HCT116 (cell line): ENCODE measurements at regions not wholly inside any gene's neighbourhood (a gene's known extent, or its start where the extent isn't known, plus 50 kb on each side); places are given as distances from the start of the nearest gene placed in this dataset.

Source experiments
- EZH2 ChIP-seq: fragments of 200-600 bp; sonication (generic); IDR thresholded peaks from 2 replicates; pipeline ENCODE4 v1.6.1; 2017; ENCODE audit warnings: antibody characterized with exemption, mixed run types
- JUND ChIP-seq: IDR thresholded peaks from 2 replicates; pipeline ENCODE4 v1.6.1; 2012
- POLR2A ChIP-seq: IDR thresholded peaks from 2 replicates; pipeline ENCODE4 v1.7.0; 2011; ENCODE audit warnings: borderline replicate concordance; ENCODE audit not compliant: insufficient read depth, insufficient read length; ENCODE audit errors: extremely low read depth
- POLR2AphosphoS5 ChIP-seq: IDR thresholded peaks from 2 replicates; pipeline ENCODE4 v1.6.1; 2011; ENCODE audit warnings: mild to moderate bottlenecking, low read depth, low read length, moderate library complexity
- SIN3A ChIP-seq: IDR thresholded peaks from 2 replicates; pipeline ENCODE4 v1.6.1; 2012; ENCODE audit warnings: low read depth
- YY1 ChIP-seq: IDR thresholded peaks from 2 replicates; pipeline ENCODE4 v1.6.1; 2011; ENCODE audit warnings: low read length, low read depth, moderate library complexity, mild to moderate bottlenecking; ENCODE audit not compliant: insufficient replicate concordance; ENCODE audit errors: extremely low read depth
- ZNF274 ChIP-seq: fragments of 200-500 bp; sonication (Bioruptor generic); IDR thresholded peaks from 2 replicates; pipeline ENCODE4 v1.6.1; 2014; ENCODE audit warnings: mild to moderate bottlenecking, low read depth, low read length, inconsistent platforms
- TF ChIP-seq, protein P1 (sequence below), 3 experiments: fragments of 200-600 bp in 1 of 3; sonication (generic) in 1 of 3; IDR thresholded peaks in 2 of 3; conservative IDR thresholded peaks in 1 of 3; 2 replicates each; pipeline ENCODE4 v1.5.1; 2012 to 2017; ENCODE audit warnings: low read depth in 2 of 3, low read length in 2 of 3, antibody characterized with exemption in 1 of 3, borderline replicate concordance in 1 of 3, control low read depth in 1 of 3, mild to moderate bottlenecking in 1 of 3, mixed read lengths in 1 of 3, mixed run types in 1 of 3, moderate library complexity in 1 of 3; ENCODE audit not compliant: insufficient read depth in 1 of 3
- TF ChIP-seq, protein P2 (sequence below): IDR thresholded peaks from 2 replicates; pipeline ENCODE4 v1.6.1; 2012

DNA sequence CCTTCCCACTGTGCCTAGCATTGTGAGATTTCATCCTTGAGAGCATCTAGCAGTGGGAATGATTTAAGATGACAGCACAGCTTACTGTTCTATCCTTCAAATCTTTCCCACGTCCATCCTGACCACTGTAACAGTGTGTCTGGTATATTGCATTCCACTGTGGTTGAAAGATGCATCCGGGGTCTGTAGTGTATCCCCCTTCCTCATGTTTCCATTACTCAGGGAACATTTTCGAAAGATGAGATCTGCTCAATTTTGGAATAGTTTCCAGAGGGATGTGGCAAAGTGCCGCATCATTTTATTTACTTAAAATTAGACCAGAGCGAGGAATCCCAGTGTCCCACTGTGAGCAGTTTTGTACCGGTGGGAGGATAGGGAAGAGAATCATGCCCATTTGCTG lies 407.1 kb upstream of the PAPPA start:
- TF ChIP-seq, protein P1, sequence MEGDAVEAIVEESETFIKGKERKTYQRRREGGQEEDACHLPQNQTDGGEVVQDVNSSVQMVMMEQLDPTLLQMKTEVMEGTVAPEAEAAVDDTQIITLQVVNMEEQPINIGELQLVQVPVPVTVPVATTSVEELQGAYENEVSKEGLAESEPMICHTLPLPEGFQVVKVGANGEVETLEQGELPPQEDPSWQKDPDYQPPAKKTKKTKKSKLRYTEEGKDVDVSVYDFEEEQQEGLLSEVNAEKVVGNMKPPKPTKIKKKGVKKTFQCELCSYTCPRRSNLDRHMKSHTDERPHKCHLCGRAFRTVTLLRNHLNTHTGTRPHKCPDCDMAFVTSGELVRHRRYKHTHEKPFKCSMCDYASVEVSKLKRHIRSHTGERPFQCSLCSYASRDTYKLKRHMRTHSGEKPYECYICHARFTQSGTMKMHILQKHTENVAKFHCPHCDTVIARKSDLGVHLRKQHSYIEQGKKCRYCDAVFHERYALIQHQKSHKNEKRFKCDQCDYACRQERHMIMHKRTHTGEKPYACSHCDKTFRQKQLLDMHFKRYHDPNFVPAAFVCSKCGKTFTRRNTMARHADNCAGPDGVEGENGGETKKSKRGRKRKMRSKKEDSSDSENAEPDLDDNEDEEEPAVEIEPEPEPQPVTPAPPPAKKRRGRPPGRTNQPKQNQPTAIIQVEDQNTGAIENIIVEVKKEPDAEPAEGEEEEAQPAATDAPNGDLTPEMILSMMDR (IDR thresholded peaks at IDR 0.05 in 2 of 3, conservative IDR thresholded peaks at IDR 0.05 in 1 of 3; ENCODE audit: borderline replicate concordance in 1 of 3, insufficient read depth in 1 of 3, low read depth in 2 of 3, low read length in 2 of 3), result no peak
- TF ChIP-seq POLR2A, result no peak
- TF ChIP-seq EZH2, result no peak
- TF ChIP-seq ZNF274, result no peak
- TF ChIP-seq YY1, result no peak
- no peak for TF ChIP-seq POLR2AphosphoS5
- no peak for TF ChIP-seq JUND
- TF ChIP-seq, protein P2, sequence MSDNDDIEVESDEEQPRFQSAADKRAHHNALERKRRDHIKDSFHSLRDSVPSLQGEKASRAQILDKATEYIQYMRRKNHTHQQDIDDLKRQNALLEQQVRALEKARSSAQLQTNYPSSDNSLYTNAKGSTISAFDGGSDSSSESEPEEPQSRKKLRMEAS, result no peak
- TF ChIP-seq SIN3A, result no peak
